ENCODE measurements at regions not wholly inside any gene's neighbourhood (a gene's known extent, or its start where the extent isn't known, plus 50 kb on each side); places are given as distances from the start of the nearest gene placed in this dataset.

DNA sequence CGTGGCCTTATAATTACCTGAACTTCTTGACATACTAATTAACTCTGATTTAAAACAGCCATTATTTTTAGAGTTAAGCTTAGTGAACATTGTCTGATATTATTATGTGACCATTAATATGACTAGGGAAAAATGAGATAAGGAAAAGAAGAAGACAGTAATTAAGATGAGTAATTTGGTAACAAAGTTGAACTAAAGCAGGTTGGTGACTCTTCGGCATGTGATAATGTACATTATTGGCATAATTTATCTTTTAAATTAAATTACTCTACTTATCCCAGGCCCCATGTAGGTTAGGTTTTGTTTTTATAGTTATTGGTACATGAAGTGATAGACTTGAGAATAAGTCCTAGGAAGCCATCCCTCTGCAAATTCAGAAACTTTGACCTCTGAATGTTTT lies 249.7 kb upstream of the CFAP20DC start:
- TF ChIP-seq, protein P1, sequence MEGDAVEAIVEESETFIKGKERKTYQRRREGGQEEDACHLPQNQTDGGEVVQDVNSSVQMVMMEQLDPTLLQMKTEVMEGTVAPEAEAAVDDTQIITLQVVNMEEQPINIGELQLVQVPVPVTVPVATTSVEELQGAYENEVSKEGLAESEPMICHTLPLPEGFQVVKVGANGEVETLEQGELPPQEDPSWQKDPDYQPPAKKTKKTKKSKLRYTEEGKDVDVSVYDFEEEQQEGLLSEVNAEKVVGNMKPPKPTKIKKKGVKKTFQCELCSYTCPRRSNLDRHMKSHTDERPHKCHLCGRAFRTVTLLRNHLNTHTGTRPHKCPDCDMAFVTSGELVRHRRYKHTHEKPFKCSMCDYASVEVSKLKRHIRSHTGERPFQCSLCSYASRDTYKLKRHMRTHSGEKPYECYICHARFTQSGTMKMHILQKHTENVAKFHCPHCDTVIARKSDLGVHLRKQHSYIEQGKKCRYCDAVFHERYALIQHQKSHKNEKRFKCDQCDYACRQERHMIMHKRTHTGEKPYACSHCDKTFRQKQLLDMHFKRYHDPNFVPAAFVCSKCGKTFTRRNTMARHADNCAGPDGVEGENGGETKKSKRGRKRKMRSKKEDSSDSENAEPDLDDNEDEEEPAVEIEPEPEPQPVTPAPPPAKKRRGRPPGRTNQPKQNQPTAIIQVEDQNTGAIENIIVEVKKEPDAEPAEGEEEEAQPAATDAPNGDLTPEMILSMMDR (IDR thresholded peaks at IDR 0.05 in 4 of 5, conservative IDR thresholded peaks at IDR 0.05 in 1 of 5), result no peak
- intact Hi-C loops (cut with DNase I; ENCODE audit: low total_unique reads) (no loop called here), in situ Hi-C loops (cut with MboI; ENCODE audit: low sequenced_read_pairs in 4 of 4) (no loop called here)
- no peaks in the 10 kb centered on the region for H3K9me3 ChIP-seq
- H3K36me3 ChIP-seq, result no peaks in the 10 kb centered on the region
- DNase-seq, result no peak
- no peak for ATAC-seq
- no peak overlapping the region for H3K4me3 ChIP-seq
- H3K4me1 ChIP-seq, result no peaks in the 10 kb centered on the region
- no peak overlapping the region for H3K27ac ChIP-seq
- H3K27me3 ChIP-seq, result no peaks in the 10 kb centered on the region

DNA sequence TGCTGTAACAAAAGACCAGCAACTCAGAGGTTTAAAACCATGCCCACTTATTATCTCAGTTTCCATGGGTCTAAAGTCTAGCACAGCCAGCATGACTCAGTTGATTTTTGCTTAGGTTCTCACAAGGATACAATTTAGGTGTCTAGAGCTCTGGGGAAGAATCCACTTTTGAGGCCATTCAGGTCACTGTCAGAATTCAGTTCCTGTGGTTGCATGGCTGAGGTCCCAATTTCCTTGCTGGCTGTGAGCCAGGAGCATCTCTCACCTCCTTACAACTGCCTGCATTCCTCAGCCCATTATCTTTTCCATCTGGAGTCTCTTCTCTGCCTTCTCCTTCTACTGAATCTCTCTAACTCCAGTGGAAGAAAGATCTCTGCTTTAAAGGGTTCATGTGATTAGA lies 240.5 kb upstream of the CFAP20DC start:
- in situ Hi-C loops (cut with MboI; ENCODE audit: low sequenced_read_pairs in 4 of 4), result no loop called here
- intact Hi-C loops (cut with DNase I; ENCODE audit: low total_unique reads), result no loop called here
- DNase-seq, result no peak
- Histone ChIP-seq H3K9me3 (no peaks in the 10 kb centered on the region), H3K27ac (no peak overlapping the region), H3K27me3 (no peaks in the 10 kb centered on the region), H3K4me1 (no peaks in the 10 kb centered on the region), H3K4me3 (no peak overlapping the region), H3K36me3 (no peaks in the 10 kb centered on the region)
- TF ChIP-seq, protein P1 (IDR thresholded peaks at IDR 0.05 in 4 of 5, conservative IDR thresholded peaks at IDR 0.05 in 1 of 5), result no peak
- no peak for TF ChIP-seq POLR2A (IDR thresholded peaks at IDR 0.05)
- no peak for ATAC-seq

DNA sequence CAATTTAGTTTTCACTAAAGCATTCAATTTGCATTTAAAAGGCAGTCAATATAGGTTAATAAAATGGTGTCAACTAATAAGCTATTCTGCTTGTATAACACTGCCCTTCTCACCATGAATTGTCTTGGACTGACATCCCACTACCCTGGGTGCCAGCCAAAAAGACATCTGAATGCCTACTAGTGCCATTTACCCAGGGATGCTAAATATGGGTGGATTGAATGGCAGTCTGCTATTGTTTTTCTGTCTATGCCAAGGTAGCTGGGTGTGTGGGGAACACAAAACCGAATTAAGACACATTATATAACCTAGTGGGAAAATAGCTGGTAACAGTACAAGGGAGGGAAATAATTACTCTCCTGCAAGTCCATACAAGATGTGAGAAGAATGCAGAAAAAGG lies 240.0 kb upstream of the CFAP20DC start:
- no peaks in the 10 kb centered on the region for H3K9me3 ChIP-seq
- DNase-seq, result no peak
- H3K27me3 ChIP-seq, result no peaks in the 10 kb centered on the region
- no peaks in the 10 kb centered on the region for H3K36me3 ChIP-seq
- no peaks in the 10 kb centered on the region for H3K4me1 ChIP-seq
- intact Hi-C loops (cut with DNase I; ENCODE audit: low total_unique reads), result no loop called here
- TF ChIP-seq, protein P1 (IDR thresholded peaks at IDR 0.05 in 4 of 5, conservative IDR thresholded peaks at IDR 0.05 in 1 of 5), result no peak
- TF ChIP-seq POLR2A (IDR thresholded peaks at IDR 0.05), result no peak
- in situ Hi-C loops (cut with MboI; ENCODE audit: low sequenced_read_pairs in 4 of 4), result no loop called here
- ATAC-seq, result no peak
- H3K4me3 ChIP-seq, result no peak overlapping the region
- H3K27ac ChIP-seq, result no peak overlapping the region

DNA sequence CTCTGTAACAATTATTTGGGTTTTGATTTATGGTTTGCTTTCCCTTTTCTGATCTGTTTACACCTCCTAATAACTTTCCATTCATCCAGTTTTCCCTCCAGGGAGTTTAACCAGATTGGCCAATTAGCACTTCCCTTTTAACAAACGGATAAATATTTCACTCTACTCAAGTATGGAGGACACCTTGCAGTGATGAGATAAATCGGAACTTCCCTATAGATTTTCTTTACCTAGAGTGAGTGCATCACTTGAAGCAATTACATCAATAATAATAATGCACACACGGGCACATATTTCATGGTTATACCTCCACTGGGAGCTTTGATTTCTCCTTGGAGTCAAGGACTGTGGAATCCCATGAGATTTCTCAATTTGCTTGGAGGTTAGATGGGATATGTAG lies 239.1 kb upstream of the CFAP20DC start:
- Histone ChIP-seq H3K27me3 (no peaks in the 10 kb centered on the region), H3K9me3 (no peaks in the 10 kb centered on the region), H3K4me3 (no peak overlapping the region), H3K4me1 (no peaks in the 10 kb centered on the region), H3K36me3 (no peaks in the 10 kb centered on the region), H3K27ac (no peak overlapping the region)
- in situ Hi-C loops (cut with MboI; ENCODE audit: low sequenced_read_pairs in 4 of 4), result no loop called here
- TF ChIP-seq, protein P1 (IDR thresholded peaks at IDR 0.05 in 4 of 5, conservative IDR thresholded peaks at IDR 0.05 in 1 of 5), result no peak
- TF ChIP-seq POLR2A (IDR thresholded peaks at IDR 0.05), result no peak
- DNase-seq, result no peak
- intact Hi-C loops (cut with DNase I; ENCODE audit: low total_unique reads), result no loop called here
- no peak for ATAC-seq

DNA sequence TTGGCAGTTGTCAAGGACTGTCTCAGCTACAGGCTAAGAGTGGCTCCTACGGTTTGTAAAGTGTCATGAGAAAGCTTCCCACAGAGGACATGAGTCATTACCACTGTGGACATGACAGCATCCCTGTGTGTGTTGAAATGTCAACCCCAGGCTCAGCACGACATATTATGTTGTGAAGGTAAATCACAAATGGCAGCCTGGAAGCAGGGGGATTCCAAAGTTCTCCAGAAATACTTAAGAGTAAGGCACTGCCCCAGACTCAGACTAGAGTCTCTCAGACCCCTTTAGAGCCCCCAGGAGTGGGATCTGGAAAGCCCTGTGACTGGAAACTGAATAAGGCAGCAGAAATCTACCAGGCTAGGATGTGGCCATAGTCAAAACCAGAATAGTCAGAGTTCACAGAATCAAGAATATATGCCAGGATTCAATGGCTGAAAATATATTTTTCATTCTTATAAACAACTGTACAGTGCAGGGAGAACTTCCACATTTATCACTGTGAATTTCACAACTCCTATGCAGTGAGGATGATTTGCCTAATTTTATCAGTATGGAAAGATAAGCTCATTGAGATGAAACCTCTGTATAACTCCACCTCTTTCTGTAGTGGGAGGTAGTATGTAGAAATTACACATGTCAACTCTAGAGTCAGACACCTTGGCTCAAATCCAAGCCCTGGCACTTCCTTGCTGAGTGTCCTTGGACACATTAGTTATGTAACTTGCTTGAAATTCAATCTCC lies 237.1 kb upstream of the CFAP20DC start:
- ATAC-seq, result no peak
- DNase-seq, result no peak
- intact Hi-C loops (cut with DNase I; ENCODE audit: low total_unique reads), result no loop called here

More for the DNA sequence above, 237.1 kb upstream of the CFAP20DC start:
- Histone ChIP-seq H3K27me3 (no peaks in the 10 kb centered on the region), H3K4me3 (no peak overlapping the region), H3K4me1 (no peaks in the 10 kb centered on the region), H3K27ac (no peak overlapping the region), H3K36me3 (no peaks in the 10 kb centered on the region), H3K9me3 (no peaks in the 10 kb centered on the region)
- TF ChIP-seq POLR2A (IDR thresholded peaks at IDR 0.05), result no peak
- TF ChIP-seq, protein P1 (IDR thresholded peaks at IDR 0.05 in 4 of 5, conservative IDR thresholded peaks at IDR 0.05 in 1 of 5), result no peak
- in situ Hi-C loops (cut with MboI; ENCODE audit: low sequenced_read_pairs in 4 of 4), result no loop called here

Measured in gastrocnemius medialis (tissue), 4 donors.